IPS-NIHi11 (cell line): ENCODE measurements at regions not wholly inside any gene's neighbourhood (a gene's known extent, or its start where the extent isn't known, plus 50 kb on each side); places are given as distances from the start of the nearest gene placed in this dataset.
A peak's percentile ranks its signal among the peaks of the same experiment; 100 is the strongest.
"Not testable (repeated sequence)": the region's sequence is repeated elsewhere in the genome, so short reads cannot be mapped to it uniquely, and the experiment has no call there.

Experiments
- DNase-seq: peaks from one replicate; pipeline ENCODE4 v3.0.0; 2012; ENCODE audit warnings: mixed read lengths, low spot score

DNA sequence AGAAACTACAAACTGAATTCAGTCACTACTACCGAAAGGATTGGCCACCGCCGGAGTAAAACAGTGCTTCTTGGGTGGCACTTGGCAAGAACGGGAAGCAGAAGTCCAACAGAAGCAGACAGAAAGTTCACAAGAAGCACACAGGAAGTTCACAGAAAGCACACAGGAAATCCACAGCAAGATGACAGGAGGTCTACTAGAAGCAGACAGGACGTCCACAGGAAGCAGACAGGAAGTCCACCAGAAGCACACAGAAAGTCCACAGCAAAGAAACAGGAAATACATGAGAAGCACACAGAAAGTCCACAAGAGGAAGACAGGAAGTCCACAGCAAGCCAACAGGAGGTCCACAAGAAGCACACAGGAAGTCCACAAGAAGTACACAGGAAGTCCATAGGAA lies 399.2 kb upstream of the AUTS2 start:
- DNase-seq: no peak

GRCh38 chr7:69199661-69200060 lies 398.6 kb upstream of the AUTS2 start:
- DNase-seq: no peak

DNA sequence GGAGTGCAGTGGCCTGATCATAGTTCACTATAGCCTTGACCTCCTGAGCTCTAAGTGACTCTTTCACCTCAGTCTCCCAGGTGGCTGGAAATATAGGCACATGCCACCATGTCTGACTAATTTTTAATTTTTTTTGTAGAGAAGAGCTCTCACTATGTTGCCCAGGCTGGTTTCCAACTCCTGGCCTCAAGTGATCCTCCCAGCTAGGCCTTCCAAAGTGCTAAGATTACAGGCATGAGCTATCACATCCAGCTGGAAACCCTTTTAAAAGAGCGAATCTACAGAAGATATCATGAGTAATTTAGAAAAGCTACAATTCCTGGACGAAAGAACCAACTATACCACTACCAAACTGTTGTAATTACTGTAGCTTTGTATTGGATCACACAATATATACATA lies 394.4 kb upstream of the AUTS2 start:
- no peak for DNase-seq

- no peak for DNase-seq
These were observed 393.3 kb upstream of the AUTS2 start for GRCh38 chr7:69204943-69205342.

DNA sequence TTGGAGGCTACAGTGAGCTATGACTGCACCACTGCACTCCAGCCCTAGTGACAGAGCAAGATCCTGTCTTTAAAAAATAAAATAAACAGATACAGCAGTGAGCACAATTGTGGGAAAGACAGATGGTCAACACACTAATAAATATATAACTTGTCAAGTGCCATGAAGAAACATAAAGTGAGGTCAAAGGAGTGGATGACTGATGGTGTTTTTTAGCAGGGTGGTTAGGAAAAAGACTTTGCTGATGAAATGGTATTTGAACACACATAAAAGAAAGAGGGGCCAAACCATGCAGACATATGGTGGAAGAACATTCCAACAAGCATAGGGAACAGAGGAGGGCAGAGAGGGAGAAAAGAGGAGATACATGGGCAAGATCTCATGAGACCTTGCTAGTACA lies 392.7 kb upstream of the AUTS2 start:
- DNase-seq: no peak

- DNase-seq: no peak
These were observed 390.0 kb upstream of the AUTS2 start for GRCh38 chr7:69208276-69208675.

GRCh38 chr7:69208848-69209247 lies 389.4 kb upstream of the AUTS2 start:
- no peak for DNase-seq

GRCh38 chr7:69211336-69211735 lies 386.9 kb upstream of the AUTS2 start:
- DNase-seq: no peak

DNA sequence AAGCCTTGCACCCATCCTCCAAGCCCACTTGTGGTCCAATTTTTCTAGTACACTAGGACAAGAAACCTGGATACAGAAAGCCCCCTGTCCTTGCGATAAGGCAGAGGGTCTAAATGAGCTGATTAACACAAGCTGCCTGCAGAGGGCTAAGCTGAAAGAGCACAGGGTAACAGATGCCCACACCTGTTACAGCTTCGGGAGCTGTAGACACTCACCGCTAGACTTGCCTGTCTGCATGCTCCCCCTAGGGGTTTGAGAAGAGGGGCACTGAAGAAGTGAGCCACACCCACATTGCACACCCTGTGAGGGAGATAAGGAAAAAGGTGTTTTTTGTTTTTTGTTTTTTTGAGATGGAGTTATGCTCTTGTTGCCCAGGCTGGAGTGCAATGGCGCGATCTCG lies 386.5 kb upstream of the AUTS2 start:
- DNase-seq: peak; percentile 50

GRCh38 chr7:69213878-69214277 lies 384.4 kb upstream of the AUTS2 start:
- DNase-seq: no peak

DNA sequence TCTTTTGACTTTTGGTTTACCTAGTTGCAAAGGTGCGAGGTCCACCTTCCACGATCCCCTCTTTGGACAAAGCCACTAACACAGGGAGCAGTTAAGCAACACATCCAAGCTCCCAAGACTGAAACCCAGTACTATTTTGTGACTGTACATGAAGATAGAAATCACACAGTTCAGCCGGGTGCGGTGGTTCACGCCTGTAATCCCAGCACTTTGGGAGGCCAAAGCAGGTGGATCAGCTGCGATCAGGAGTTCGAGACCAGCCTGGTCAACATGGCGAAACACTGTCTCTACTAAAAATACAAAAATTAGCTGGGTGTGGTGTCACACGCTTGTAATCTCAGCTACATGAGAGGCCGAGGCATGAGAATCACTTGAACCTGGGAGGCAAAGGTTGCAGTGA lies 382.8 kb upstream of the AUTS2 start:
- not testable (repeated sequence) for DNase-seq

DNA sequence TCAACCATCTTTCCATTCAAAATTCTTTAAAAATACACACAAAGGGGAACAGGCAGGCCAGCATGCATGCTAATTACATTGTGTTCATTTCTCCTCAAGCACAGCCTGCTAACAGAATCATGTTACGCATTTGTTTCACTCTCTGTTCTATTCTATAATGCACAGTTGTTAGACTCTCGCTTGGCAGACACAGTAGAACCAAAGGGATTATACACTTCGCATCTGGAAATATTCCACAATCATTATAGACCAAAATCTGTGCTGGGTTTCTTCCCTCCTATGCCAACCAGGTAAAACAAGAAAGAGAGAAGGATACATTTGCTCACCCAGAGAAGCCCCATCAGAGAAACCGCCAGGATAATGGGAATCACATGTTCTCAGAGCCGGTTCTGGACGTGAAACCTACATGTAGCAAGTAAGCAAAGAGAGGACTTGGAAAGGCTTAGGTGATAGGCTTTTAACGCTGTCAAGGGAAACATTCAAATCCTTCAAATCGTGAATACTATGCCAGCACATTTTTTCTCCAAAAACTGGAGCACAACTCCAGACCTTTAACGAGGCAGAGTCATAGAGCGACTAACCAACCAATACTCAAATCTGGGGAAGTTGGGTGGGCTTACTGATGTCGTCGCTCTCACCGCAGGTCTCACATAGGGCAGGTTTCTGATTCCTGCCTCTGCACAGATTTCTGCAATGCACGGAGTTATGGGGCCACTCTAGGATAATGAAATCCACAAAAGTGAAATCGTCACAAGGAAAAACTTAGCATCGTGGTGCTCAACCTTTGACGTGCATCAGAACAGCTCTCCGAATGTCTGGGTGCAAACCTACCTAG lies 380.5 kb upstream of the AUTS2 start:
- no peak for DNase-seq

- DNase-seq: no peak
These were observed 379.7 kb upstream of the AUTS2 start for GRCh38 chr7:69218576-69218975.

DNA sequence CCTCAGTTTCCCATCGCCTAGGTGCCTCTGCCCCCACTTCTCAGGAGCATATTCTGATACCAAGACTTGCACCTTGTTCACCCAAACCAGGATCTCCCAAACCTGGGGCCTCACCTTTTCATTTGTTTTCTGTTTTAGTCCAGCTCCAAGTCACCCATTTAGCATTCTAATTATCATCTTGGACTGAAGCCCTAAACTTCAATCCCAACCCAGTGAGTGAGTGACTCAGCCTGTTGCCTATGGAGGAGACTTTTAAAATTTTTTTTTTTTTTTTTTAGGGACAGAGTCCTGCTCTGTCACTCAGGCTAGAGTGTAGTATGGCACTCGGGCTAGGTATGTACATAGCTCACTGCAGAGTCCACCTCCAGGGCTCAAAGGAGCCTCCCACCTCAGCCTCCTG lies 378.9 kb upstream of the AUTS2 start:
- no peak for DNase-seq

GRCh38 chr7:69225259-69225943 lies 372.9 kb upstream of the AUTS2 start:
- DNase-seq: no peak

GRCh38 chr7:69228212-69228811 lies 370.0 kb upstream of the AUTS2 start:
- no peak for DNase-seq

DNA sequence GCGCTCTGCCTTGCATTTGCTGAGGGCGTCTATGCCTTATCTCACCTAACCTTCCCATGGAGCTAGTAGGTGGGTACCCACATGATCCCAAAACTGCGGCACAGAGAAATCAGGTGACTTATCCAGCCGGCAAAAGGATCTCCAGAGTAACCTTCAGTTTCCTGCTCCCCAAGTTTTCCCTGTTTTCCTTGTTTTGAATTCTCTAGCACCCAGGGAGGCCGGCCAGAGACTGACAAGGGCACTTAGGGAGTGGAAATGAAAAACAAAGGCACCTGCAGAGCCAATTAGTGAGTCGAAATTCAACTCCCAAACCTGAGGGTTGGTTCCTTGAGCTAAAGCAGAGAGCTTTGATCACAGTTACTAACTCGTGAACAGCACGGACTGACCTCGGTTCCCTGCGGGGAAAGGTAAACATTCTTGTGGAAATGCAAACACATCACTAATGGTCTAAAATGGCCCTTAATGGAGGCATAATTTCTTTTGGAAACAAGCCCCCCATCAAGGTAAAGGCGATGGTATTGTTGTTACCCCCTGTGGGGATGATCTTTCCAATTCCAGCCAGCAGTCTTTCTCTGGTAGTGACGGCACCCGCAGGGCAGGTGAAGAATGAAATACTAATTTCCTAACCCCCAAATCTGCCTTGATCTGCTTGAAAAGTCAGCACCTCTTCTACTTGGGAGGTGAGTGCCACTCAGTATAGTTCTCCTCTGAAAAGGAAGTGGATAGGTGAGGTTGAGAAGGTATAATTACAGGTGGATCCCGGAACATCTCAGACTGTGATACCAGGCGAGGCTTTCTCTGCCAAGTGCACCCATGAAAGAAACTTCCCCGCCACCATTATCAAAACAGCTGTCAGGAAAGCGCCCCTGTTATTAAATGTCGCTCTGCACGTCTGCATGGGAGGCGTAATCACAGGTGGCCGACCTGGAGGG lies 365.6 kb upstream of the AUTS2 start:
- peak; percentile 52 for DNase-seq

DNA sequence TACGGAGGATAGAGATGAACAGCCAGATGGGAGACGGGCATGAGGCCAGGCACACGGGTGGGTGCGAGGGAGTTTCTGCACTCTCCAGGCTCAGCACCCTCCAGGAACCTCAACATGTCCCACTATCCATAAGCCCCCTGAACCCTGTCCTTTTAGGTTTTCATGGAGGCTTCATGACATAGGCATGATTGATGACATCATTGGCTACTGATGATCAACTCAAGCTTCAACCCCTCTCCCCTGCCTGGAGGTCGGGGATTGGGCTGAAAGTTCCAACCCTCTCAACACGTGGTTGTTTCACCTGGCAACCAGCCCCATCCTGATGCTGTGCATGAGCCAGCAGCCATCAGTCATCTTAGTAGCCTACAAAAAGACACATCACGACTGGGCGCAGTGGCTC lies 360.7 kb upstream of the AUTS2 start:
- DNase-seq: no peak

DNA sequence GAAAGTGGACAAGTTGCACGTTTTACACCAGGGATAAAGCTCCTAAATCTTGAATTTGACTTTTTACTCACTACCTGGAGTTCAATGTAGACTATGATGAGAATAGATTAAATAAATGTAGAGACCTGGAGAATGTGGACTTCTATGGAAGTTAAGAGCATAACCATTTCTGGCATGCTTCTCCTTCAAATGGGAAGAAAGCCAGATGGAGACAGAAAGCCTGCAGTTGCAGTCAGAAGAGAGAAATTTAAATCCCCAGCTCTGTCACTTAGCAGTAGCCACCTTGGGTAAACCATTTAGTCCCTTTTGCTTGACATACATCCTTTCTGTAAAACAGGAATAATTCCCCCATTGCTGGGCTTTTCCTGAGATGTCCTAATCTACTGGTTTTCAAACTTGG lies 355.3 kb upstream of the AUTS2 start:
- no peak for DNase-seq

DNA sequence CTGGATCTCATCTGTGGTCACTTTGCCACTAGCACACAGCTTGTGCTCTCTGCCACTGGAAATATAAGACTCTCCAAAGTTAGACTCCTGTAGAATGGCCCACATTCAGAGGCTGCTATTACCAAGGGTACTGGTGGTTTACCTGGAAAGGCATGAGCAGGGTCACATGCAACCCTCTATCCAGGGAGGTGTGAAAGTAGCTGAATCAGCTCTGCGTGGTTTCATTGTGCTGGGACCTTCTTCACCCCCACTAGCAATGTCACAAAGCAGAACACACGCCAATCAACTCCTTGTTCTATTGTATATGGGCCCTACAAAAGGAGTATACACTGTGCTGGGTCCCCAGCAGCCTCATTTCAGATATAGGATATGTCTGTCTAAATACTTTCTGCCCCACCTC lies 353.6 kb upstream of the AUTS2 start:
- DNase-seq: no peak

GRCh38 chr7:69245646-69246045 lies 352.6 kb upstream of the AUTS2 start:
- no peak for DNase-seq

GRCh38 chr7:69246758-69247157 lies 351.5 kb upstream of the AUTS2 start:
- DNase-seq: no peak
